ENCODE measurements at regions not wholly inside any gene's neighbourhood (a gene's known extent, or its start where the extent isn't known, plus 50 kb on each side); places are given as distances from the start of the nearest gene placed in this dataset.

GRCh38 chr1:187790724-187791123, 962.0 kb downstream of the PLA2G4A start:
- no peaks in the 10 kb centered on the region for H3K27me3 ChIP-seq (ENCODE audit: control insufficient read depth in 1 of 2, insufficient read depth in 2 of 2, low read length in 2 of 2)
- no peaks in the 10 kb centered on the region for H3K9me3 ChIP-seq (ENCODE audit: control insufficient read depth in 2 of 2, insufficient read depth in 1 of 2, low read depth in 1 of 2, low read length in 1 of 2)
- WGBS, 2 donors = 81 to 96% methylated on average over 1 of the region's 1 CpG
- no peaks in the 10 kb centered on the region for H3K4me1 ChIP-seq (ENCODE audit: control insufficient read depth in 2 of 2, insufficient read depth in 2 of 2, low read length in 1 of 2)
- no peak overlapping the region for H3K27ac ChIP-seq (ENCODE audit: low read depth in 2 of 2, low read length in 1 of 2)
- H3K36me3 ChIP-seq (ENCODE audit: control insufficient read depth in 2 of 2, insufficient read depth in 2 of 2, low read length in 1 of 2) = no peaks in the 10 kb centered on the region
- H3K4me3 ChIP-seq (ENCODE audit: low read depth in 1 of 2, low read length in 2 of 2) = no peak overlapping the region

GRCh38 chr1:187794561-187794960, 965.8 kb downstream of the PLA2G4A start:
- Histone ChIP-seq H3K36me3 (ENCODE audit: control insufficient read depth in 2 of 2, insufficient read depth in 2 of 2, low read length in 1 of 2) (no peaks in the 10 kb centered on the region), H3K4me1 (ENCODE audit: control insufficient read depth in 2 of 2, insufficient read depth in 2 of 2, low read length in 1 of 2) (no peaks in the 10 kb centered on the region), H3K27ac (ENCODE audit: low read depth in 2 of 2, low read length in 1 of 2) (no peak overlapping the region), H3K27me3 (ENCODE audit: control insufficient read depth in 1 of 2, insufficient read depth in 2 of 2, low read length in 2 of 2) (no peaks in the 10 kb centered on the region), H3K9me3 (ENCODE audit: control insufficient read depth in 2 of 2, insufficient read depth in 1 of 2, low read depth in 1 of 2, low read length in 1 of 2) (no peaks in the 10 kb centered on the region), H3K4me3 (ENCODE audit: low read depth in 1 of 2, low read length in 2 of 2) (no peak overlapping the region)
- 57 to 75% methylated on average over 2 of the region's 2 CpGs for WGBS, 2 donors

DNA sequence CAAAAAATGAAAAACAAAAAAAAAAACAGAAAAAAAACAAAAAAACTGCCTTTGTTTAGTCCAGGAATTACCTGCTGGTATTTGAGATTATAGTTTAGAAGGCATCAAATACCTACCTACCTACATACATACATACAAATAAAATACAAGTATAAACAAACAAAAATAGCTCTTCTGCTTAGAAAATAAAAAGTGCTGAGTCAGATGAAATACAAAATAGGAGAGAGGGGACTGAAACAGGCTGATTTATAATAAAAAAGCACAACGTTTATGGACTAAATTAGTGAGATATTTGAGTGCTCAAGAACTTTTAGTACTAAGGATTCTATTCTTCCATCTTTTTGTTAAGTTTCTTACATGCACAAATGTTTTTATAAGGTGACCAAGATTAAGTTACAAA, 980.8 kb downstream of the PLA2G4A start:
- WGBS, 2 donors = 64 to 70% methylated on average over 1 of the region's 1 CpG

GRCh38 chr1:187816646-187817045, 987.9 kb downstream of the PLA2G4A start:
- no peaks in the 10 kb centered on the region for H3K9me3 ChIP-seq (ENCODE audit: control insufficient read depth in 2 of 2, insufficient read depth in 1 of 2, low read depth in 1 of 2, low read length in 1 of 2)
- 79 to 87% methylated on average over 2 of the region's 2 CpGs for WGBS, 2 donors
- H3K27ac ChIP-seq (ENCODE audit: low read depth in 2 of 2, low read length in 1 of 2) = no peak overlapping the region
- H3K36me3 ChIP-seq (ENCODE audit: control insufficient read depth in 2 of 2, insufficient read depth in 2 of 2, low read length in 1 of 2) = no peaks in the 10 kb centered on the region
- no peaks in the 10 kb centered on the region for H3K4me1 ChIP-seq (ENCODE audit: control insufficient read depth in 2 of 2, insufficient read depth in 2 of 2, low read length in 1 of 2)
- no peaks in the 10 kb centered on the region for H3K27me3 ChIP-seq (ENCODE audit: control insufficient read depth in 1 of 2, insufficient read depth in 2 of 2, low read length in 2 of 2)
- H3K4me3 ChIP-seq (ENCODE audit: low read depth in 1 of 2, low read length in 2 of 2) = no peak overlapping the region

More for the DNA sequence above, 980.8 kb downstream of the PLA2G4A start:
- Histone ChIP-seq H3K4me3 (ENCODE audit: low read depth in 1 of 2, low read length in 2 of 2) (no peak overlapping the region), H3K36me3 (ENCODE audit: control insufficient read depth in 2 of 2, insufficient read depth in 2 of 2, low read length in 1 of 2) (no peaks in the 10 kb centered on the region), H3K9me3 (ENCODE audit: control insufficient read depth in 2 of 2, insufficient read depth in 1 of 2, low read depth in 1 of 2, low read length in 1 of 2) (no peaks in the 10 kb centered on the region), H3K4me1 (ENCODE audit: control insufficient read depth in 2 of 2, insufficient read depth in 2 of 2, low read length in 1 of 2) (no peaks in the 10 kb centered on the region), H3K27me3 (ENCODE audit: control insufficient read depth in 1 of 2, insufficient read depth in 2 of 2, low read length in 2 of 2) (no peaks in the 10 kb centered on the region), H3K27ac (ENCODE audit: low read depth in 2 of 2, low read length in 1 of 2) (no peak overlapping the region)

DNA sequence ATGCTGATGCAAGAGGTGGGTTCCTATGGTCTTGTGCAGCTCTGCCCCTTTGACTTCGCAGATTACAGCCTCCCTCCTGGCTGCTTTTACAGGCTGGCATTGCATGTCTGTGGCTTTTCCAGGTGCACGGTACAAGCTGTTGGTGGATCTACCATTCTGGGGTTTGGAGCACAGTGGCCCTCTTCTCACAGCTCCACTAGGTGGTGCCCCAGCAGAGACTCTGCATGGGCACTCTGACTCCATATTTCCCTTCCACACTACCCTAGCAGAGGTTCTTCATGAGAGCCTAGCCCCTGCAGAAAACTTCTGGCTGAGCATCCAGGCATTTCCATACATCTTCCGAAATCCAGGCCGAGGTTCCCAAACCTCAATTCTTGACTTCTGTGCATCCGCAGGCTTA, 989.0 kb downstream of the PLA2G4A start:
- no peak overlapping the region for H3K27ac ChIP-seq (ENCODE audit: low read depth in 2 of 2, low read length in 1 of 2)
- H3K36me3 ChIP-seq (ENCODE audit: control insufficient read depth in 2 of 2, insufficient read depth in 2 of 2, low read length in 1 of 2) = no peaks in the 10 kb centered on the region
- H3K4me3 ChIP-seq (ENCODE audit: low read depth in 1 of 2, low read length in 2 of 2) = no peak overlapping the region
- H3K4me1 ChIP-seq (ENCODE audit: control insufficient read depth in 2 of 2, insufficient read depth in 2 of 2, low read length in 1 of 2) = no peaks in the 10 kb centered on the region
- no peaks in the 10 kb centered on the region for H3K9me3 ChIP-seq (ENCODE audit: control insufficient read depth in 2 of 2, insufficient read depth in 1 of 2, low read depth in 1 of 2, low read length in 1 of 2)
- no peaks in the 10 kb centered on the region for H3K27me3 ChIP-seq (ENCODE audit: control insufficient read depth in 1 of 2, insufficient read depth in 2 of 2, low read length in 2 of 2)
- 95% methylated on average over 5 of the region's 5 CpGs for WGBS, 2 donors

DNA sequence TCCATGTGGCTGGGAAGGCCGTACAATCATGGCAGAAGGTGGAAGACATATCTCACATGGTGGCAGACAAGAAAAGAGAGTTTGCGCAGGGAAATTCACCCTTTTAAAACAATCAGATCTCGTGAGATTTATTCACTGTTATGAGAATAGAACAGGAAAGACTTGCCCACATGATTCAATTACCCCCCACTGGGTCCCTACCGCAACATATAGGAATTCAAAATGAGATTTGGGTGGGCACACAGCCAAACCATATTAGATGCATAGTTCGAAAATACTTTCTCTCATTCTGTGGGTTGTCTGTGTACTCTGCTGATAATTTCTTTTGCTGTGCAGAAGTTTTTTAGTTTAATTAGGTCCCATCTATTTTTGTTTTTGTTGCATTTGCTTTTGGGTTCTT, 990.3 kb downstream of the PLA2G4A start:
- Histone ChIP-seq H3K4me3 (ENCODE audit: low read depth in 1 of 2, low read length in 2 of 2) (no peak overlapping the region), H3K27ac (ENCODE audit: low read depth in 2 of 2, low read length in 1 of 2) (no peak overlapping the region), H3K27me3 (ENCODE audit: control insufficient read depth in 1 of 2, insufficient read depth in 2 of 2, low read length in 2 of 2) (no peaks in the 10 kb centered on the region), H3K9me3 (ENCODE audit: control insufficient read depth in 2 of 2, insufficient read depth in 1 of 2, low read depth in 1 of 2, low read length in 1 of 2) (no peaks in the 10 kb centered on the region), H3K36me3 (ENCODE audit: control insufficient read depth in 2 of 2, insufficient read depth in 2 of 2, low read length in 1 of 2) (no peaks in the 10 kb centered on the region), H3K4me1 (ENCODE audit: control insufficient read depth in 2 of 2, insufficient read depth in 2 of 2, low read length in 1 of 2) (no peaks in the 10 kb centered on the region)
- 29 to 40% methylated on average over 5 of the region's 5 CpGs for WGBS, 2 donors

DNA sequence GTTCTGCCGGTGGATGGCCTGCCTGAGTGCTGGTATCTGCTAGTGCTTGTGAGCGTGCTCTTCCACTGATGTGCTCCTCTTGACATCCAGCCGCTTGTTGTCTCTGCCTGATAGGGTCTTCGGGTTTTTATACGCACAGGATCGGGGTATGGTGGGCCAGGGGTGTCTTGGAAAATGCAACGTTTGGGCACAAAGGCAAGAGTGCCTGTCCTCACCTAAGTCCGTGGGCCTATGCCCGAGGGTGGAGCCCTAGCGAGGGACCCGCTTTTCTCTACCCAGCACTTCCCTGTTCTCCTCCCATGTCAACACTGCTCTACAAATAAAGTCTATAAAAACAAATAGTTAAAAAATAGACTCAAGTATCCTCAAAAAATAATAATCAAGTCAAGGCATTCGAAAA, 1007.8 kb downstream of the PLA2G4A start:
- H3K27ac ChIP-seq (ENCODE audit: low read depth in 2 of 2, low read length in 1 of 2) = no peak overlapping the region
- no peaks in the 10 kb centered on the region for H3K27me3 ChIP-seq (ENCODE audit: control insufficient read depth in 1 of 2, insufficient read depth in 2 of 2, low read length in 2 of 2)
- H3K4me1 ChIP-seq (ENCODE audit: control insufficient read depth in 2 of 2, insufficient read depth in 2 of 2, low read length in 1 of 2) = no peaks in the 10 kb centered on the region
- H3K4me3 ChIP-seq (ENCODE audit: low read depth in 1 of 2, low read length in 2 of 2) = no peak overlapping the region
- H3K36me3 ChIP-seq (ENCODE audit: control insufficient read depth in 2 of 2, insufficient read depth in 2 of 2, low read length in 1 of 2) = no peaks in the 10 kb centered on the region
- WGBS, 2 donors = 92 to 95% methylated on average over 12 of the region's 12 CpGs
- no peaks in the 10 kb centered on the region for H3K9me3 ChIP-seq (ENCODE audit: control insufficient read depth in 2 of 2, insufficient read depth in 1 of 2, low read depth in 1 of 2, low read length in 1 of 2)

GRCh38 chr1:187837787-187838186, 1009.0 kb downstream of the PLA2G4A start:
- H3K9me3 ChIP-seq (ENCODE audit: control insufficient read depth in 2 of 2, insufficient read depth in 1 of 2, low read depth in 1 of 2, low read length in 1 of 2) = no peaks in the 10 kb centered on the region
- H3K27me3 ChIP-seq (ENCODE audit: control insufficient read depth in 1 of 2, insufficient read depth in 2 of 2, low read length in 2 of 2) = no peaks in the 10 kb centered on the region
- H3K36me3 ChIP-seq (ENCODE audit: control insufficient read depth in 2 of 2, insufficient read depth in 2 of 2, low read length in 1 of 2) = no peaks in the 10 kb centered on the region
- 38 to 39% methylated on average over 2 of the region's 2 CpGs for WGBS, 2 donors
- H3K4me3 ChIP-seq (ENCODE audit: low read depth in 1 of 2, low read length in 2 of 2) = no peak overlapping the region
- no peaks in the 10 kb centered on the region for H3K4me1 ChIP-seq (ENCODE audit: control insufficient read depth in 2 of 2, insufficient read depth in 2 of 2, low read length in 1 of 2)
- H3K27ac ChIP-seq (ENCODE audit: low read depth in 2 of 2, low read length in 1 of 2) = no peak overlapping the region

DNA sequence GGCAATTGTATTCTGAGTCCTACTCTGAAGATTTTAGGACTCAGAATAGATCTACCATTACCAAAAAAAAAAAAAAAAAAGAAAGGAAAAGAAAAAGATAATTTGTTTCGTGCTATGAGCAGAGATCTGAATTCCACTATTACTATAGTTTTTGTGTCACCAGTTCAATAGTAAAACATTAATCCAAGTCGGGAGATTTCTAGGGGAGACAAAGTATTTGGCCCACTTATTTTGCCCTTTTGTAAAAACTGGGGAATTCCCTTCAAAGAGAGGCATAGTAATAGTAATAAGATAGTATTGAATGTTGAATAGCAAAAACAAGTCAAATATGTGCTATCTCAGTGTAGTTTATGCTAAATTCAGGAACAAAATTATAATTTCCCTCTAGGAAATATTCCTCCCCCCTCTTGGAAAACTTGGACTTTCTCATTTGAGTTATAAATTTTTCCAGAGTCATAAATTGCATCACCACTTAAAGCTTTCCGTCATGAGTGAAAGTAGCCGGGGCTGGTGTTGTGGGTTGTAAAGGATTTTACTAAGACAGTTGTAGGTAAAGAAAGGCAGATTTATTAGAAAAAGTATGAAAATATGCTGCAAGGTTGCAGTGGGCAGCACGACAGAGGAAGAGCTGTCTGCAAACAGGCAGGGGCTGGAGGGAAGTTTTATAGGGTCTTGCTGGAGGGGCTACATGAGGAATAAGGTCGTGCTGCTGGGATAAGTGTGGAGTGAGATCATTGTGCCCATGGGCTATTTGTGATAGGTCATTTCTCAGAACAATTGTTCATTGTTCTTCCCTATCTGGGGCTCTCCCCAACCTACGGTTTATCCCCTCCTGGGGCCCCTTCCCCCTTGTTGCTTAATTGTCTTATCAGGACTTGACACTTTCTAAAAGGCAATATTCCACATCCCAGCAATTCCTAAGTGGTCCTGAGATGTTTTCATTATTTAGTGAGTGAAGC, 1009.9 kb downstream of the PLA2G4A start:
- Histone ChIP-seq H3K36me3 (ENCODE audit: control insufficient read depth in 2 of 2, insufficient read depth in 2 of 2, low read length in 1 of 2) (no peaks in the 10 kb centered on the region), H3K4me1 (ENCODE audit: control insufficient read depth in 2 of 2, insufficient read depth in 2 of 2, low read length in 1 of 2) (no peaks in the 10 kb centered on the region), H3K27me3 (ENCODE audit: control insufficient read depth in 1 of 2, insufficient read depth in 2 of 2, low read length in 2 of 2) (no peaks in the 10 kb centered on the region), H3K4me3 (ENCODE audit: low read depth in 1 of 2, low read length in 2 of 2) (no peak overlapping the region), H3K27ac (ENCODE audit: low read depth in 2 of 2, low read length in 1 of 2) (no peak overlapping the region), H3K9me3 (ENCODE audit: control insufficient read depth in 2 of 2, insufficient read depth in 1 of 2, low read depth in 1 of 2, low read length in 1 of 2) (no peaks in the 10 kb centered on the region)
- 48 to 49% methylated on average over 7 of the region's 7 CpGs for WGBS, 2 donors

DNA sequence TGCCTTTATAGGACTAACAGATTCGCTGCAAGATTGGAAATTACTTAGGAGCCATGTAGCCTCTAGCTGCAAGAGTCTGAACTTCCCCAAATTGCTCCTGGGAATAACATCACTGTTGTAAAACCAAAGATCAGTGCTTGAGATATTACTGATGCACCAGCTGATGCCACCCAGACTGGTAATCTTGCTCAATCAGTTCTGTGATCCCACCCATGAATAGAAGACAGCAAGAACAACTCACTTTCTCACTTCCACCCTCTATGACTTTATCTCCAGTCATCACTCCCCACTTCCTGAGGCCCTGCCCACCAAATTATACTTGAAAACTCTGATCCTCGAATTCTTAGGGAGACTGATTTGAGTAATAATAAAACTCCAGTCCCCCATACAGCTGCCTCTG, 1011.1 kb downstream of the PLA2G4A start:
- H3K36me3 ChIP-seq (ENCODE audit: control insufficient read depth in 2 of 2, insufficient read depth in 2 of 2, low read length in 1 of 2) = no peaks in the 10 kb centered on the region
- WGBS, 2 donors = 61 to 75% methylated on average over 2 of the region's 2 CpGs

More for the DNA sequence above, 1011.1 kb downstream of the PLA2G4A start:
- H3K9me3 ChIP-seq (ENCODE audit: control insufficient read depth in 2 of 2, insufficient read depth in 1 of 2, low read depth in 1 of 2, low read length in 1 of 2) = no peaks in the 10 kb centered on the region
- no peak overlapping the region for H3K4me3 ChIP-seq (ENCODE audit: low read depth in 1 of 2, low read length in 2 of 2)
- no peaks in the 10 kb centered on the region for H3K4me1 ChIP-seq (ENCODE audit: control insufficient read depth in 2 of 2, insufficient read depth in 2 of 2, low read length in 1 of 2)
- H3K27ac ChIP-seq (ENCODE audit: low read depth in 2 of 2, low read length in 1 of 2) = no peak overlapping the region
- no peaks in the 10 kb centered on the region for H3K27me3 ChIP-seq (ENCODE audit: control insufficient read depth in 1 of 2, insufficient read depth in 2 of 2, low read length in 2 of 2)
